ENCODE measurements at regions not wholly inside any gene's neighbourhood (a gene's known extent, or its start where the extent isn't known, plus 50 kb on each side); places are given as distances from the start of the nearest gene placed in this dataset.

GRCh38 chr6:11317885-11318771 is 85.7 kb upstream of the NEDD9 start:
- TF ChIP-seq CTCF (IDR thresholded peaks at IDR 0.05; ENCODE audit: low read length) (no peak), EZH2 (optimal IDR thresholded peaks at IDR 0.05; ENCODE audit: low read depth, low read length) (no peak)
